ENCODE measurements at regions not wholly inside any gene's neighbourhood (a gene's known extent, or its start where the extent isn't known, plus 50 kb on each side); places are given as distances from the start of the nearest gene placed in this dataset.
"Not testable (repeated sequence)": the region's sequence is repeated elsewhere in the genome, so short reads cannot be mapped to it uniquely, and the experiment has no call there.

GRCh38 chr16:64343820-64344443 is 777.9 kb downstream of the CDH11 start:
- DNase-seq = not testable (repeated sequence)

- DNase-seq = no peak
Observed at GRCh38 chr16:64343061-64343819, 778.6 kb downstream of the CDH11 start.

- DNase-seq = not testable (repeated sequence)
Observed at GRCh38 chr16:64341336-64341735, 780.5 kb downstream of the CDH11 start.

- DNase-seq = no peak
Observed at GRCh38 chr16:64339052-64339770, 782.7 kb downstream of the CDH11 start.

GRCh38 chr16:64321881-64322280 is 800.0 kb downstream of the CDH11 start:
- no peak for DNase-seq

GRCh38 chr16:64321066-64321465 is 800.8 kb downstream of the CDH11 start:
- DNase-seq = no peak

GRCh38 chr16:64317601-64318000 is 804.3 kb downstream of the CDH11 start:
- no peak for DNase-seq

GRCh38 chr16:64313726-64314125 is 808.1 kb downstream of the CDH11 start:
- no peak for DNase-seq

- no peak for DNase-seq
Observed at GRCh38 chr16:64312980-64313379, 808.9 kb downstream of the CDH11 start.

GRCh38 chr16:64312292-64312691 is 809.6 kb downstream of the CDH11 start:
- no peak for DNase-seq

GRCh38 chr16:64311241-64311640 is 810.6 kb downstream of the CDH11 start:
- no peak for DNase-seq

GRCh38 chr16:64309398-64310110 is 812.3 kb downstream of the CDH11 start:
- no peak for DNase-seq

- no peak for DNase-seq
Observed at GRCh38 chr16:64308721-64309120, 813.1 kb downstream of the CDH11 start.

- no peak for DNase-seq
Observed at GRCh38 chr16:64307431-64307830, 814.4 kb downstream of the CDH11 start.

- no peak for DNase-seq
Observed at GRCh38 chr16:64305663-64306062, 816.2 kb downstream of the CDH11 start.

- DNase-seq = no peak
Observed at GRCh38 chr16:64304951-64305350, 816.9 kb downstream of the CDH11 start.

- DNase-seq = no peak
Observed at GRCh38 chr16:64304396-64304795, 817.5 kb downstream of the CDH11 start.

GRCh38 chr16:64297863-64298600 is 823.8 kb downstream of the CDH11 start:
- no peak for DNase-seq

GRCh38 chr16:64295466-64295865 is 826.4 kb downstream of the CDH11 start:
- no peak for DNase-seq

GRCh38 chr16:64292953-64293352 is 828.9 kb downstream of the CDH11 start:
- DNase-seq = no peak

- no peak for DNase-seq
Observed at GRCh38 chr16:64292161-64292560, 829.7 kb downstream of the CDH11 start.

- DNase-seq = no peak
Observed at GRCh38 chr16:64290461-64290860, 831.4 kb downstream of the CDH11 start.
